ENCODE measurements at regions not wholly inside any gene's neighbourhood (a gene's known extent, or its start where the extent isn't known, plus 50 kb on each side); places are given as distances from the start of the nearest gene placed in this dataset.

DNA sequence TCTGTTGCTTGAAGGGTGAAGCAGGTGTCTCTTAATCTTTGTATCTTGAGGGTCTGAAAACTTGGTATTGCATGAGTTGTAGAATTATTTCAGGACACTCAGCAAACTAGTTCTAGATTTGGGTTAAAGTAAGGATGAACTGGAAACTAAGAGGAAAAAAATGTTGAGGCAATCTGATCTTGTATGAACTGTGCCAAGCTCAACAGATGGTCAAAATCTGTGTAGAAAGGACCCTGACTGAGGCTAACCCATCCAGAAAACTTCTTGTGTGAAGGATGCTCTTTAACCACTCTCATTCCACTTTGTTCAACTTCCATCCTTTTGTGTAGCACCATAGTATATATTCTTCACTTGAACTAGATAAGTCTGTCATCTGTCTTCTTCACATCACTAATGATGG is 861.7 kb downstream of the SLC4A3 start:
- Mint-ChIP-seq H3K27me3 (ENCODE audit: unreplicated experiment) (no peaks in the 10 kb centered on the region), H3K4me1 (ENCODE audit: low read depth, unreplicated experiment) (no peaks in the 10 kb centered on the region), H3K36me3 (ENCODE audit: unreplicated experiment) (peaks cover 6% of the 10 kb centered on the region), H3K9me3 (ENCODE audit: unreplicated experiment) (no peaks in the 10 kb centered on the region), H3K4me3 (ENCODE audit: unreplicated experiment) (no peak overlapping the region), H3K27ac (ENCODE audit: unreplicated experiment) (no peak overlapping the region)
- no peak for DNase-seq
- TF ChIP-seq, protein P1, sequence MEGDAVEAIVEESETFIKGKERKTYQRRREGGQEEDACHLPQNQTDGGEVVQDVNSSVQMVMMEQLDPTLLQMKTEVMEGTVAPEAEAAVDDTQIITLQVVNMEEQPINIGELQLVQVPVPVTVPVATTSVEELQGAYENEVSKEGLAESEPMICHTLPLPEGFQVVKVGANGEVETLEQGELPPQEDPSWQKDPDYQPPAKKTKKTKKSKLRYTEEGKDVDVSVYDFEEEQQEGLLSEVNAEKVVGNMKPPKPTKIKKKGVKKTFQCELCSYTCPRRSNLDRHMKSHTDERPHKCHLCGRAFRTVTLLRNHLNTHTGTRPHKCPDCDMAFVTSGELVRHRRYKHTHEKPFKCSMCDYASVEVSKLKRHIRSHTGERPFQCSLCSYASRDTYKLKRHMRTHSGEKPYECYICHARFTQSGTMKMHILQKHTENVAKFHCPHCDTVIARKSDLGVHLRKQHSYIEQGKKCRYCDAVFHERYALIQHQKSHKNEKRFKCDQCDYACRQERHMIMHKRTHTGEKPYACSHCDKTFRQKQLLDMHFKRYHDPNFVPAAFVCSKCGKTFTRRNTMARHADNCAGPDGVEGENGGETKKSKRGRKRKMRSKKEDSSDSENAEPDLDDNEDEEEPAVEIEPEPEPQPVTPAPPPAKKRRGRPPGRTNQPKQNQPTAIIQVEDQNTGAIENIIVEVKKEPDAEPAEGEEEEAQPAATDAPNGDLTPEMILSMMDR (IDR thresholded peaks at IDR 0.05; ENCODE audit: partially characterized antibody, unreplicated experiment) = no peak

DNA sequence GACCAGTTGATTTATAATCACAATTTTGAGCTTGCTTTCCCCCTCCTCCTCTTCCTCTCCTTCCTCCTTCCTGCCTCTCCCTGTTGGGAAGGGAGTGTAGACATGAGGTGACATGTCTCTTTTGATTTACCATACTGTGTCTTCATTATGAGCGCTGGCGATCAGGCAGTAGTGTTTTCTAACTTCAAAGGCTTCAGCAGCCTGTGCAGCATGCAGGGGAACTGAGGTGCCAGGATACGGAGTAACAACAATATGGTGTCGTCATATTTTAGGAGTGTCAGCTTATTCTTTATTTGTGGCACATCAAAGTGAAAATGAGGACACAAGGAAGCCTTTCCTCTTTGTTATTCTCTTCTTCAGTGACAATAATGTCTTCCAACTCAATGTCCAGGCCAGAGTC is 864.2 kb downstream of the SLC4A3 start:
- no peaks in the 10 kb centered on the region for H3K27me3 Mint-ChIP-seq (ENCODE audit: unreplicated experiment)
- H3K36me3 Mint-ChIP-seq (ENCODE audit: unreplicated experiment) = no peaks in the 10 kb centered on the region
- no peaks in the 10 kb centered on the region for H3K9me3 Mint-ChIP-seq (ENCODE audit: unreplicated experiment)
- H3K4me3 Mint-ChIP-seq (ENCODE audit: unreplicated experiment) = no peak overlapping the region
- no peak for DNase-seq
- no peaks in the 10 kb centered on the region for H3K4me1 Mint-ChIP-seq (ENCODE audit: low read depth, unreplicated experiment)
- TF ChIP-seq, protein P1 (IDR thresholded peaks at IDR 0.05; ENCODE audit: partially characterized antibody, unreplicated experiment) = no peak
- no peak overlapping the region for H3K27ac Mint-ChIP-seq (ENCODE audit: unreplicated experiment)

DNA sequence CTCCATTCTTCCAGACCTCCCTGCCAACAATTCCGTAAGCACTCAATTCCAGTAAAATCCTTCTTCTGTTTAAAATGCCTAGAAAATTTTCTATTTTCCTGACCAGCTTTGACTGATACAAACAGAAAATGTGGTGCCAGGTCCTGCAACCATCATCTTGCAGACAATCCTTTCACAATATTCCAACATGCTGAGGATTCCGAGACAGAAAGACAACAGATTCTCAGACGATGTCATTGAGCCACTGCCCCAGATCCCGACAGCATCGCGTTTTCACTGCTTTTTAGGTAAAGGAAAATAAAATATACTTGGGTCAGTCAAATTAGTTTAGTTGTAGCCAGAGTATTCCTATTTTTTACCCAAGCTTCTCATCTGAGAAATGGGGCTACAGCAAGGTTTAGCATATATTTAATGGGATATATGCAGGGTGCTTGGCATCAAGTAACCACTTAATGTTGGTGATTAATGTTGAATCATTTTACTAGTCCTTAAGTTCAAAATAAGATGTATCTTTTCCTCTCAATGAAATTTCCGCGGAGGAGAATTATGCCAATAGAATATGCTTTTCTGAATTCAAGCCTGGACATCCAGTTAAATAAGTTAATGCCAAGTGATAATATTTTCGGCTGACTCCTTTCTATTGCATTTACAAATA is 866.6 kb downstream of the SLC4A3 start:
- Mint-ChIP-seq H3K4me1 (ENCODE audit: low read depth, unreplicated experiment) (no peaks in the 10 kb centered on the region), H3K4me3 (ENCODE audit: unreplicated experiment) (no peak overlapping the region), H3K9me3 (ENCODE audit: unreplicated experiment) (no peaks in the 10 kb centered on the region), H3K27ac (ENCODE audit: unreplicated experiment) (no peak overlapping the region), H3K36me3 (ENCODE audit: unreplicated experiment) (no peaks in the 10 kb centered on the region), H3K27me3 (ENCODE audit: unreplicated experiment) (no peaks in the 10 kb centered on the region)
- no peak for DNase-seq
- TF ChIP-seq, protein P1 (IDR thresholded peaks at IDR 0.05; ENCODE audit: partially characterized antibody, unreplicated experiment) = no peak

DNA sequence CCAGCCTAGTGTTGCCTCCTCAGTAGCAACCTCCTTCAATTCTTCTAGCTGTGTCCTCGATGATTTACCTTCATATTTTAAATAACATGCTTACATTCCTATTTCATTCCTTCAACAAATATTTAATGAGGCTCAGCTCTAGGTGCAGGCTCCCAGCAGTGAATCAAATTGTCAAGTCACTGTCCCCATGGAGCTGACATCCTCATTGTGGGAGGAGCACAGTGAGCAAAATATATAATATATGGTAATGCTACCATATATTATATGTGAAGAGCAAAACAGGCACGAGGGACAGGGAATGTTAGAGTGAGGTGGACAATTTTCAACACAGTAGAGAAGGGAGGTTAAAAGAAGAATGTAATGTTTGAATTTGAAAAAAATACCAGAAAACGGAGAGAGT is 869.1 kb downstream of the SLC4A3 start:
- Mint-ChIP-seq H3K36me3 (ENCODE audit: unreplicated experiment) (peaks cover 6% of the 10 kb centered on the region), H3K4me1 (ENCODE audit: low read depth, unreplicated experiment) (no peaks in the 10 kb centered on the region), H3K27ac (ENCODE audit: unreplicated experiment) (no peak overlapping the region), H3K9me3 (ENCODE audit: unreplicated experiment) (peaks cover 3% of the 10 kb centered on the region), H3K4me3 (ENCODE audit: unreplicated experiment) (no peak overlapping the region), H3K27me3 (ENCODE audit: unreplicated experiment) (no peaks in the 10 kb centered on the region)
- DNase-seq = no peak
- TF ChIP-seq, protein P1 (IDR thresholded peaks at IDR 0.05; ENCODE audit: partially characterized antibody, unreplicated experiment) = no peak

DNA sequence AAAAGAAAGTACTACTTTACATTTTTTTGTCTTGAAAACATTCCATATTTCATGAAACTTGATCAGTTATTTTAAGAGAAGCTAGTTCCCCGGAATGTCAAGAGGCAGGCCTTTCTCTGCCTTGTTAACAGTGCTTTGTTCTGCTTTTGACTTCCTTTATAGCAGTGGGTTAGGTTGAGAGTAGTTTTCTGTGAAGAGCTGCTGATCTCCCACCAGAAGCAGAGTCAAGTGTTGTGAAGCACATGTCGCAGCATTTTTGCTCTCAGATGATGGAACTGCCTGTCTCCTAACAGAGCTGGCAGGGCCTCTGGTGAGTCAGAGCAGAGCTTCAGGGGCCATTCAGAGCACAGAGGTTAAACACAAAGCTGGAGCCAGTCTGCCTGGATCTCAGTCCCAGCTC is 871.8 kb downstream of the SLC4A3 start:
- H3K27ac Mint-ChIP-seq (ENCODE audit: unreplicated experiment) = no peak overlapping the region
- peaks cover 10% of the 10 kb centered on the region for H3K36me3 Mint-ChIP-seq (ENCODE audit: unreplicated experiment)
- TF ChIP-seq, protein P1 (IDR thresholded peaks at IDR 0.05; ENCODE audit: partially characterized antibody, unreplicated experiment) = no peak
- no peaks in the 10 kb centered on the region for H3K27me3 Mint-ChIP-seq (ENCODE audit: unreplicated experiment)
- no peak overlapping the region for H3K4me3 Mint-ChIP-seq (ENCODE audit: unreplicated experiment)
- DNase-seq = no peak
- no peaks in the 10 kb centered on the region for H3K4me1 Mint-ChIP-seq (ENCODE audit: low read depth, unreplicated experiment)
- H3K9me3 Mint-ChIP-seq (ENCODE audit: unreplicated experiment) = peaks cover 3% of the 10 kb centered on the region
